K562 (cell line): ENCODE measurements at regions not wholly inside any gene's neighbourhood (a gene's known extent, or its start where the extent isn't known, plus 50 kb on each side); places are given as distances from the start of the nearest gene placed in this dataset.

Experiments
- BACH1 ChIP-seq: fragments of 200-800 bp; sonication (Bioruptor generic); IDR thresholded peaks from 2 replicates; pipeline ENCODE4 v1.6.1; 2016; ENCODE audit warnings: missing genetic modification characterization, missing compliant biosample characterization
- FOXK2 ChIP-seq, 2 experiments: fragments of 450-650 bp; IDR thresholded peaks in 1 of 2; conservative IDR thresholded peaks in 1 of 2; 2 replicates each; pipeline ENCODE4 v1.6.1; 2016; ENCODE audit warnings: low read depth in 2 of 2, mild to moderate bottlenecking in 1 of 2
- MAX ChIP-seq: sonication (generic); formaldehyde crosslinking; IDR thresholded peaks from 2 replicates; pipeline ENCODE4 v1.9.0; 2022; ENCODE audit warnings: mild to moderate bottlenecking, missing genetic modification reagents

- TF ChIP-seq FOXK2 (conservative IDR thresholded peaks at IDR 0.05 in 1 of 2, IDR thresholded peaks at IDR 0.05 in 1 of 2; ENCODE audit: low read depth in 2 of 2): no peak
- TF ChIP-seq BACH1 (tag): no peak
- no peak for TF ChIP-seq MAX (CRISPR knock-in tag)
Observed at GRCh38 chr2:194907569-194907968, 749.5 kb upstream of the SLC39A10 start.
